ENCODE measurements at regions not wholly inside any gene's neighbourhood (a gene's known extent, or its start where the extent isn't known, plus 50 kb on each side); places are given as distances from the start of the nearest gene placed in this dataset.

DNA sequence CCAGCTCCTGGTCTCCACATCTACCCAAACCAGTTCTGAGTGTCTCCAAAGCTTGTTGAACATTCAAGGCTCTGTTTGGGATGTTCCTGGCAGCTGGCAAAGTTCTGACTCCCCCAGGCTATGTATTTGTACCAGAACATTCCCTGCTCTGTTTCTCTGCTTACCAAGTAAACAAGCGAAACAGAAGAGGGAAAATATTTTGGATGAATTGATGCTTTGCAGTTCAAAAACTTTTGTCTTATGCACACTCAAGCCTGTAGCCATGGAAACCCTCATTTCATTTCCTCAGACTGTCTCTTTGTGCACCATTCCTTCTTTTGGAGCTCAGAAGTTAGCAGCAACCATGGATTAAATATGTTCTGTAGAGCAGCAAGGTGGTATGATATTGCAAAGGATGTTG, 145.8 kb downstream of the ACTL7B start:
- TF ChIP-seq, protein P1, sequence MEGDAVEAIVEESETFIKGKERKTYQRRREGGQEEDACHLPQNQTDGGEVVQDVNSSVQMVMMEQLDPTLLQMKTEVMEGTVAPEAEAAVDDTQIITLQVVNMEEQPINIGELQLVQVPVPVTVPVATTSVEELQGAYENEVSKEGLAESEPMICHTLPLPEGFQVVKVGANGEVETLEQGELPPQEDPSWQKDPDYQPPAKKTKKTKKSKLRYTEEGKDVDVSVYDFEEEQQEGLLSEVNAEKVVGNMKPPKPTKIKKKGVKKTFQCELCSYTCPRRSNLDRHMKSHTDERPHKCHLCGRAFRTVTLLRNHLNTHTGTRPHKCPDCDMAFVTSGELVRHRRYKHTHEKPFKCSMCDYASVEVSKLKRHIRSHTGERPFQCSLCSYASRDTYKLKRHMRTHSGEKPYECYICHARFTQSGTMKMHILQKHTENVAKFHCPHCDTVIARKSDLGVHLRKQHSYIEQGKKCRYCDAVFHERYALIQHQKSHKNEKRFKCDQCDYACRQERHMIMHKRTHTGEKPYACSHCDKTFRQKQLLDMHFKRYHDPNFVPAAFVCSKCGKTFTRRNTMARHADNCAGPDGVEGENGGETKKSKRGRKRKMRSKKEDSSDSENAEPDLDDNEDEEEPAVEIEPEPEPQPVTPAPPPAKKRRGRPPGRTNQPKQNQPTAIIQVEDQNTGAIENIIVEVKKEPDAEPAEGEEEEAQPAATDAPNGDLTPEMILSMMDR (IDR thresholded peaks at IDR 0.05): no peak
- TF ChIP-seq ZFX (IDR thresholded peaks at IDR 0.05; ENCODE audit: borderline replicate concordance): no peak

Measured in 22Rv1 (cell line).